ENCODE measurements at regions not wholly inside any gene's neighbourhood (a gene's known extent, or its start where the extent isn't known, plus 50 kb on each side); places are given as distances from the start of the nearest gene placed in this dataset.

GRCh38 chr6:126797981-126798380 is 320.5 kb upstream of the RSPO3 start:
- TF ChIP-seq EZH2phosphoT487 (IDR thresholded peaks at IDR 0.05; ENCODE audit: borderline replicate concordance) (no peak), CTCF (conservative IDR thresholded peaks at IDR 0.05; ENCODE audit: low read length) (no peak)
